DOHH2 (cell line): ENCODE measurements at regions not wholly inside any gene's neighbourhood (a gene's known extent, or its start where the extent isn't known, plus 50 kb on each side); places are given as distances from the start of the nearest gene placed in this dataset.

ENCODE experiments used
- EZH2phosphoT487 ChIP-seq: fragments of 200-600 bp; sonication (generic); IDR thresholded peaks from 2 replicates; pipeline ENCODE4 v1.6.1; 2017; ENCODE audit warnings: borderline replicate concordance, mild to moderate bottlenecking, antibody characterized with exemption, low read length, moderate library complexity, mixed read lengths
- TF ChIP-seq, protein P1 (sequence below): fragments of 200-600 bp; sonication (generic); IDR thresholded peaks from one replicate; pipeline ENCODE4 v1.5.1; 2014; ENCODE audit warnings: antibody characterized with exemption, mild to moderate bottlenecking, low read depth, low read length; ENCODE audit not compliant: poor library complexity, severe bottlenecking

DNA sequence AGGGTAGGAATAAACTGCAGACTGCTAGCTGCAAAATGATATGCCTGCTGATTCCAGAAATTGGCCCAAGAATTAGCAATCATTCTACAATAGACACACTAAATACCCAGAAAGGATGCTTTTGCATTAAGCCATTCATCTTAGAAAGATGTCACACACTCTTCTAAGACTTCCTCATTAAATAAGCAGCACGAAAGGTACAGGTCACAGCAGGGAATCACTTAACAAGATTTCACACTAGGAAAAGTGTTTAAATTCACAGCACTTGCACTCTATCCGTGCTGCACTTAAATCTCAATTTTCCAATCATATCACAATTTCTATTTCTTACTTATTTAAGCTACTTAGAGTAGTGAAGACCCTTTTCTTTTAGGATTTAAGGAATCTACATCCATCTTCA lies 372.8 kb upstream of the CBLB start:
- TF ChIP-seq, protein P1, sequence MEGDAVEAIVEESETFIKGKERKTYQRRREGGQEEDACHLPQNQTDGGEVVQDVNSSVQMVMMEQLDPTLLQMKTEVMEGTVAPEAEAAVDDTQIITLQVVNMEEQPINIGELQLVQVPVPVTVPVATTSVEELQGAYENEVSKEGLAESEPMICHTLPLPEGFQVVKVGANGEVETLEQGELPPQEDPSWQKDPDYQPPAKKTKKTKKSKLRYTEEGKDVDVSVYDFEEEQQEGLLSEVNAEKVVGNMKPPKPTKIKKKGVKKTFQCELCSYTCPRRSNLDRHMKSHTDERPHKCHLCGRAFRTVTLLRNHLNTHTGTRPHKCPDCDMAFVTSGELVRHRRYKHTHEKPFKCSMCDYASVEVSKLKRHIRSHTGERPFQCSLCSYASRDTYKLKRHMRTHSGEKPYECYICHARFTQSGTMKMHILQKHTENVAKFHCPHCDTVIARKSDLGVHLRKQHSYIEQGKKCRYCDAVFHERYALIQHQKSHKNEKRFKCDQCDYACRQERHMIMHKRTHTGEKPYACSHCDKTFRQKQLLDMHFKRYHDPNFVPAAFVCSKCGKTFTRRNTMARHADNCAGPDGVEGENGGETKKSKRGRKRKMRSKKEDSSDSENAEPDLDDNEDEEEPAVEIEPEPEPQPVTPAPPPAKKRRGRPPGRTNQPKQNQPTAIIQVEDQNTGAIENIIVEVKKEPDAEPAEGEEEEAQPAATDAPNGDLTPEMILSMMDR = no peak
- no peak for TF ChIP-seq EZH2phosphoT487
